Muscle layer of duodenum (tissue), 2 donors: ENCODE measurements at regions not wholly inside any gene's neighbourhood (a gene's known extent, or its start where the extent isn't known, plus 50 kb on each side); places are given as distances from the start of the nearest gene placed in this dataset.

ENCODE experiments used
- H3K27ac ChIP-seq: one replicate; pipeline ENCODE4 v1.7.0; 2013; ENCODE audit warnings: mild to moderate bottlenecking, low read length
- H3K27me3 ChIP-seq: one replicate; pipeline ENCODE4 v1.7.0; 2013; ENCODE audit warnings: low read depth, mild to moderate bottlenecking, control low read depth, low read length
- H3K36me3 ChIP-seq, 2 donors: one replicate each; pipeline ENCODE4 v1.7.0; 2013; ENCODE audit warnings: low read length in 2 of 2, control low read depth in 1 of 2, mild to moderate bottlenecking in 1 of 2; ENCODE audit not compliant: insufficient read depth in 2 of 2, control insufficient read depth in 1 of 2
- H3K4me1 ChIP-seq, 2 donors: one replicate each; pipeline ENCODE4 v1.7.0; 2013; ENCODE audit warnings: low read length in 2 of 2, mild to moderate bottlenecking in 2 of 2, control low read depth in 1 of 2, moderate library complexity in 1 of 2; ENCODE audit not compliant: insufficient read depth in 2 of 2, control insufficient read depth in 1 of 2
- H3K4me3 ChIP-seq, 2 donors: one replicate each; pipeline ENCODE4 v1.7.0; 2013; ENCODE audit warnings: low read length in 2 of 2, low read depth in 1 of 2, mild to moderate bottlenecking in 1 of 2
- H3K9me3 ChIP-seq, 2 donors: one replicate each; pipeline ENCODE4 v1.7.0; 2013; ENCODE audit warnings: low read length in 2 of 2, control low read depth in 1 of 2, mild to moderate bottlenecking in 1 of 2; ENCODE audit not compliant: control insufficient read depth in 1 of 2
- donor health status: healthy.

DNA sequence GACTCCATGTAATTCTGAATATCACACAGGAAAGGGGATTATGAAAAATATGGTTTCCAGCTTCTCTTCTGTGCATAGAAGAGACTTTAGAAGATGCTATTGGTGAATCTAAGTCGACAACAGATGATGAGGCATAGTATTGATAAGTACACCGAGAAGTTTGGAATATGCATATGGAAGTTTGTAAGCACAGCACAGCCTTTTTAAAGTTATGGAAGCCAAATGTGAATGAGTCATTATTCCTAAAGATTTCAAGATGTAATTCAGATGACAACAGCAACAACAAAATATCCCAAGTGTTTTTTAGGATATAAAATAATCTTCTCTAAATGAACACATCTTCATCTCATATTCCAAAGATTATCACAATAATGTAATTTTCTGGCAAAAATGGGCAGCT lies 1723.3 kb downstream of the EFNA5 start:
- Histone ChIP-seq H3K27ac (no peak overlapping the region), H3K9me3 (no peaks in the 10 kb centered on the region), H3K36me3 (no peaks in the 10 kb centered on the region), H3K4me3 (no peak overlapping the region), H3K27me3 (no peaks in the 10 kb centered on the region), H3K4me1 (no peaks in the 10 kb centered on the region)

DNA sequence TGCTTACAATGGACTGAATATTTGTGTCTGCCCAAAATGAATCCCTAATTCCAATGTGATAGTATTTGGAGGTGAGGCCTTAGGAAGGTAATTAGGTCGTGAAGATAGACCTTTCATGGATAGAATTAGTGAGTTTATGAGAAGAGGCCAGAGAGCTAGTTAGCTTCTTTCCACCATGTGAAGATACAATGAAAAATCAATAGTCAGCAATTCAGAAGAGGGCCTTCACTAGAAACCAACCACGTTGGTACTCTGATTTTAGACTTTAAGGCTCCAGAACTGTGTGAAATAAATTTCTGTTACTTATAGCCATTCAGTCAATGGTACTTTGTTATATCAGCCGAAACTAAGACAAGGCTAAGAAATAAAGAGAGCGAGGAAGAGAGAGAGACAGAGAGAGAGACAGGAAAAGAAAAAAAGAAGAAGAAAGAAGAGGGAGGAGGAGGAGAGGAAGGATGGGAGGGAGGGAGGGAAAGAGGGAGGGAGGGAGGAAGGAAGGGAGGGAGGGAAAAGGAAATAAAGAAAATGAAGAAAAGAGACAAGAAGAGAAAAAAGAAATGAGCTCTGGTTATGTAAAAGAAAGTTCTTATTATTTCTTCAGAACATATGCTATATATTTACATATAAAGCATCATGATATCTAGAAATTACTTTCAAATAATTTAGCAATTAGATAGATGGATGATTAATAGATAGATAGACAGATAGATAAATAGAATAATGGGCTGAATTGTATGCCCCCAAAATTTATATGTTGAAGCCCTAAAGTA lies 1725.3 kb downstream of the EFNA5 start:
- Histone ChIP-seq H3K27ac (no peak overlapping the region), H3K36me3 (no peaks in the 10 kb centered on the region), H3K4me1 (no peaks in the 10 kb centered on the region), H3K27me3 (no peaks in the 10 kb centered on the region), H3K4me3 (no peak overlapping the region), H3K9me3 (no peaks in the 10 kb centered on the region)

DNA sequence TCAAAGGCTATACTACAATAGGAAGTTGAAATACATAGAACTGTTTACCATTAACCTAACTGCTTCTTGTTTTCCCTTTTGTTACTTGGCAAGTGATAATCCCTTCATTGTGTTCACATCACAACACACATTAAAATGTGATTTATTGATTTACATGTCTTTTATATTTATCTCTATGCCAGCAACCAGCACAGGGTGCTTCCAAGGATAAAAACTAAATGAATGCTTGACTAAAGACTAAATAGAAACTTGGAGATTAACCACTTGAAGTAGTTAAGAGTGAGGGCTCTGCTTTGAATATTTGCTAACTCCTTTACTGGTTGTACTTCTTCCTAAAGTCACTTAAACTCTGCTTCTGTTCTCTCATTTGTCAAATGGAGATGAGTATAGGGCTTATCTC lies 1730.6 kb downstream of the EFNA5 start:
- Histone ChIP-seq H3K4me1 (no peaks in the 10 kb centered on the region), H3K36me3 (no peaks in the 10 kb centered on the region), H3K9me3 (peaks cover 0 to 3% of the 10 kb centered on the region in 2 donors), H3K4me3 (no peak overlapping the region), H3K27me3 (no peaks in the 10 kb centered on the region), H3K27ac (no peak overlapping the region)

DNA sequence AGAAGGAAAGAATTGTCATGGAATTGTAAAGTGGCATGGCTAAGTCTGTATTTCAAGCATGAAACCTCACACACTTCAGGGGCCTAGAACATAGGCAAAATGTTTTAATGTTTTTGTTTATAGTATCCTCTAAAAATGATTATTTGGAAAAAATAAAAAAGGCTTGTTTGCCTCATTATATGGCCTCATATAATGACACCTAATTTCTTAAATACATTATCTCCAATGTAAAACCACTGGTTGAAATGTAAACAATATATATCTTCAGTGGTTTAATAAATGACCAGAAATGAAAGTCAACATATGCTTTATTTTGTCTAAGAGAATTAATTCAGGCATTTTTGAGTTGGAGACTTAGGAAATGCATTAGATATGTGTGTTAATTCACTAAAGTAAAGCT lies 1736.6 kb downstream of the EFNA5 start:
- H3K4me3 ChIP-seq, result no peak overlapping the region

DNA sequence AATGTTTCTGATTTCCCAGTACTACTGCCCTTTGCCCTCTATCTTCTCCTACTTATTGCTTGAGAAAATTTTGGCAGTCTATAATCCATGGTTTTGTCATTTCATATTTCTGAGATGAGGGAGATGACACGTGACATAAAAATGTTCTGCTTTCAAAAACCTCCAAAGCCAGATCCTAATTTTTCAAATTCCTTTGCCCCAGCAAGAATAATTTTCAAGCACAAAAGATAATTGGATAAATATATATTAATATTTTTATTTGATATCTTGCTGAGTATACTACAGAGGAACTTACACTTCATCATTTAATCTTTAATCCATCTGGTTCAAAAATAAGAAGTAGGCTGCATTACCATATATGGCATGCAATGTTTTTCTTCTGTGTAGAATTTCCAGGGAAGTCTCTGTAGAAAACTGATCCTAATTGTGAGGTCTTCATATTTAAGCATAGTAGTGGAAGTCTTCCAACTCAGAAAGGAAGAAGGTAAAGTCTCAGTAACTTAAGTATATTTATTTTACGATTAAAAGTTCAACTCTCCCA lies 1738.8 kb downstream of the EFNA5 start:
- Histone ChIP-seq H3K9me3 (no peaks in the 10 kb centered on the region), H3K27ac (no peak overlapping the region)

More for the DNA sequence above, 1736.6 kb downstream of the EFNA5 start:
- H3K9me3 ChIP-seq, result peaks cover 0 to 3% of the 10 kb centered on the region in 2 donors
- H3K27me3 ChIP-seq, result no peaks in the 10 kb centered on the region
- no peaks in the 10 kb centered on the region for H3K4me1 ChIP-seq
- H3K27ac ChIP-seq, result no peak overlapping the region
- no peaks in the 10 kb centered on the region for H3K36me3 ChIP-seq

DNA sequence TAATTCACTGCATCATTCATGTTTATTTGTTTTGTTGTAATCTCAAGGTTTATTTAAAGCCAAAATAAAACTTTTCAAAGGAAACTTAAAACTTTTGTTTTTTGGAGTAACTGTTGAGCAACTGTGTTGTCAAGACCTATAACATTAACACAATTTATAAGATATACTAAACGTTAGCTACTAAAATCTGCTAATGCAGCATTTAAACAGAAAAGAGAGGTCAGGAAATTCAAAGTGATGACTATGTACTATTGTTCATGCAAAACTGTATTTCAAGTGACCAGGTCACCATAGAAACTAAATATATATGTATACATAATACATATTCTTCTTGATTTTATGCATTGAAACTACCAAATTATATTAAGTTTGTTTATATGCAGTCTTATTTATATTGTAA lies 1740.9 kb downstream of the EFNA5 start:
- Histone ChIP-seq H3K27me3 (no peaks in the 10 kb centered on the region), H3K27ac (no peak overlapping the region), H3K4me3 (no peak overlapping the region), H3K4me1 (no peaks in the 10 kb centered on the region), H3K9me3 (no peaks in the 10 kb centered on the region), H3K36me3 (no peaks in the 10 kb centered on the region)

More for the DNA sequence above, 1738.8 kb downstream of the EFNA5 start:
- no peaks in the 10 kb centered on the region for H3K4me1 ChIP-seq
- no peaks in the 10 kb centered on the region for H3K36me3 ChIP-seq
- no peak overlapping the region for H3K4me3 ChIP-seq
- H3K27me3 ChIP-seq, result no peaks in the 10 kb centered on the region

DNA sequence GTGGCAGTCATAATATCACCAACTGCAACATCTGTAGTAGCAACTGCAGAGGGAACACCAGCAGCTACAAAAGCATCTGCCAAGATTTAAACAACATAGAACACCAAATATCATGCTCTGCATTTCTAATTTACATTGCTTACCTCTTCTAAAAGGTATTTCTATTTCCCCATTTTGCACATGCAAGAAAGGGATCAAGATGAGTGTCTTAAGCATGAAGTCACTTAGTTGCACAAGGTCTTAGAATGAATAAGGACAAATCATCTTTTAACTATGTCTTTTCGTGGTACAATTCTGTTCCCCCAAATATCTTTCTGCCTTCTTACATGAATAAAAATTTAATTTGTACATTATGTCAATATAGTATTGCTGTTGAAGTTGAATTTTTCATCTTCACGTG lies 1746.4 kb downstream of the EFNA5 start:
- H3K27me3 ChIP-seq, result no peaks in the 10 kb centered on the region
- no peaks in the 10 kb centered on the region for H3K9me3 ChIP-seq
- H3K27ac ChIP-seq, result no peak overlapping the region
- H3K4me1 ChIP-seq, result no peaks in the 10 kb centered on the region
- H3K36me3 ChIP-seq, result no peaks in the 10 kb centered on the region
- no peak overlapping the region for H3K4me3 ChIP-seq

DNA sequence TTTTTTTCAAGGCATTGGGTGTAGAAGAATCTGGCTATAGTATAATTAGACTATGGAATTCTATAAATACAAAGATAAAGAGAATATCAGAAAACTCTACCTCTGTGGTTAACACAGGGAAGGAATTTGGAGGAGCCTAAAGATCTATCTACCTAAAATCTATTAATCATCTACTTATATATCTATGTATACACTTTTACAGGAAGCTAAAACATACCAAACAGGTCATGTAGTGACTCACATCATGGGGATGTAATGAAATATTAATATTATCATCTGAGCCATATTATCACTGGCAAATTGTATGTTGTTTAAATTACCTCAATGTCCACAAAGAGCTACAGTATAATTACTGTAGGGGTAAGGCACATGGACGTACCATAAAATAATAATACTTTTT lies 1748.2 kb downstream of the EFNA5 start:
- Histone ChIP-seq H3K27ac (no peak overlapping the region), H3K4me3 (no peak overlapping the region), H3K27me3 (no peaks in the 10 kb centered on the region), H3K36me3 (no peaks in the 10 kb centered on the region), H3K9me3 (peaks cover 0 to 2% of the 10 kb centered on the region in 2 donors), H3K4me1 (no peaks in the 10 kb centered on the region)

DNA sequence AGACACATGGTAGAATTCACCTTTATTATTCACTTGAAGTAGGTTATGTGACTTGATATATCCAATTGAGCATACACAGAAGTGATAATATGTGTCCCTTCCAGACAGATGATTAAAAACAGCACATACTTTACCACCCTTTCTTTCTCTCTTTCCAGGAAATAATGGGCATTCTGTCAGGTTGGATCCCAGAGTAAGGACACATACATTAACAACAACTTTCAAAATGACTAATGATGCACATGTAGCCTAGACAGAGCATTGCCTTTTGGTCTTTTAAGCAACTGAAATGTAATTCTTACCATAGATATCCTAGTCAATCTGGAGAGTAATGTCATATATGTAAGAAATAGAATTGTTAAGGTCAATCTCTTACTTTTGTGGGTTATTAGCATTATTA lies 1748.7 kb downstream of the EFNA5 start:
- H3K36me3 ChIP-seq, result no peaks in the 10 kb centered on the region
- no peak overlapping the region for H3K4me3 ChIP-seq
- no peak overlapping the region for H3K27ac ChIP-seq
- H3K27me3 ChIP-seq, result no peaks in the 10 kb centered on the region
- peaks cover 0 to 2% of the 10 kb centered on the region in 2 donors for H3K9me3 ChIP-seq
- H3K4me1 ChIP-seq, result no peaks in the 10 kb centered on the region

DNA sequence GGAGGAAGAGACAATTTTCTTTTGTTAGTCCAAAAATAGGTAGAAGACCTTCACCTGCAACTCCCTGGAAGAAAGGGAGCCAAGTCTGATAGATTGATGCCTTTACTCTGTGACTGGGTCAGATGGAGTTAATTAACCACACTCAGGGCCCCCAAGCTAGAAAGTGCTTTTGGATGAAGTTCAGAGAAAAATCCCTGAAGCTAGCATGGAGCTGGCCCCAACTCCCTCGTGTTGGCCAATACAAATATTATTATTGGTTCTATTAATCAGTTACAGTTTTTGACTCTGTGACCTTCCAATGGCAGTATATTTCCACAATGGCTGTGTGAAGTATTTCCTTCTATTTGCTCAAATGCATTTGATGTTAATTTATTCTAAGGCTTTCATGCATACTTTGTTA lies 1753.5 kb downstream of the EFNA5 start:
- no peaks in the 10 kb centered on the region for H3K4me1 ChIP-seq
- H3K9me3 ChIP-seq, result peaks cover 0 to 2% of the 10 kb centered on the region in 2 donors
- no peak overlapping the region for H3K4me3 ChIP-seq
- H3K27me3 ChIP-seq, result no peaks in the 10 kb centered on the region
- H3K36me3 ChIP-seq, result no peaks in the 10 kb centered on the region
- no peak overlapping the region for H3K27ac ChIP-seq

DNA sequence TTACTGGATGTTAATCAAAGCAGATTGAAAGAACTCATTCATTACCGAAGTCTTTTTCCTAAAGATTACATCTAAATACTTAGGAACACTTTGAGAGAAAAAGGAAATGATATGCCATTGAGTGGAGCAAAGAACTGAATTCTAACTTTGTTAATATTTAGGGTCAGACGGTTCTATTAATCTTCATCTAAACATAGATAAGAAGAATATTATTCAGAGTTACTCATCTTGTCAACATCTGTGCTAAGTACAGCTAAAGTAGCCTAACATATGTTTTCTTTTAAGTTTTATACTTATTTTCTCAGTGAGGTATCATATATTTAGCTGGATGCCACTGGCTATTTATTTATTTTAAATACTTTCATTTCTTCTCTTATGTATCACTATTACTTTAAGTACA lies 1763.7 kb downstream of the EFNA5 start:
- Histone ChIP-seq H3K4me3 (no peak overlapping the region), H3K9me3 (no peaks in the 10 kb centered on the region), H3K36me3 (no peaks in the 10 kb centered on the region)

DNA sequence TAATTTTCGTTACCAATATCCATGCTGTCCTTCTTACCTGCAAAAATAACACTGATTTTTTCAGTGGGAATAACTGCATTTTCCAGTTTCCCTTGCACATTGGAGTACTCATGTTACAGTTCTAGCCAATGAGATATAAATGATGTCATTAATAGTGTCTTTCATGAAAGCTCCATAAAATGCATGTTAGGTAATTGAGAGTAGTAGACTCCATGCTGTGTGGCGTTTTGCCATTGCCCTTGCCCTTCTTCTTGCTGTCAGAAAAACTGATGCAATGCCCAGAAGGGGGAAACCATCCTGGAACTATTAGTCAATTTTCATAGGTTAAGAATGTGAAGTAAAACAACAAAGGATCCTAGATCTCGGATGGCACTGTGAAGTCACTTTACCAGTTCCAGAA lies 1765.3 kb downstream of the EFNA5 start:
- no peak overlapping the region for H3K4me3 ChIP-seq
- H3K4me1 ChIP-seq, result no peaks in the 10 kb centered on the region
- no peaks in the 10 kb centered on the region for H3K27me3 ChIP-seq
- no peaks in the 10 kb centered on the region for H3K9me3 ChIP-seq
- no peak overlapping the region for H3K27ac ChIP-seq
- no peaks in the 10 kb centered on the region for H3K36me3 ChIP-seq

More for the DNA sequence above, 1763.7 kb downstream of the EFNA5 start:
- Histone ChIP-seq H3K4me1 (no peaks in the 10 kb centered on the region), H3K27me3 (no peaks in the 10 kb centered on the region), H3K27ac (no peak overlapping the region)
